GM23248 (cell line): ENCODE measurements at regions not wholly inside any gene's neighbourhood (a gene's known extent, or its start where the extent isn't known, plus 50 kb on each side); places are given as distances from the start of the nearest gene placed in this dataset.
"Not testable (repeated sequence)": the region's sequence is repeated elsewhere in the genome, so short reads cannot be mapped to it uniquely, and the experiment has no call there.

Experiments
- EZH2 ChIP-seq: fragments of 200-600 bp; sonication (generic); IDR thresholded peaks from 2 replicates; pipeline ENCODE4 v1.6.1; 2018; ENCODE audit warnings: antibody characterized with exemption, mild to moderate bottlenecking; ENCODE audit not compliant: insufficient read depth, poor library complexity, severe bottlenecking
- EZH2phosphoT487 ChIP-seq: fragments of 200-600 bp; sonication (generic); IDR thresholded peaks from 2 replicates; pipeline ENCODE4 v1.6.1; 2018; ENCODE audit warnings: antibody characterized with exemption, moderate library complexity, mild to moderate bottlenecking, low read depth; ENCODE audit not compliant: insufficient read depth

- not testable (repeated sequence) for TF ChIP-seq EZH2phosphoT487, EZH2
Measured at GRCh38 chr2:90027231-90027643, 1335.8 kb downstream of the RPIA start.
